IMR-90 (cell line): ENCODE measurements at regions not wholly inside any gene's neighbourhood (a gene's known extent, or its start where the extent isn't known, plus 50 kb on each side); places are given as distances from the start of the nearest gene placed in this dataset.

ENCODE experiments used
- ATAC-seq: fragments of 200-7000 bp; cut with Tn5 transposase; 2 replicates; pipeline ENCODE4 v1.9.1; 2020; ENCODE audit warnings: low read depth, mild to moderate bottlenecking, moderate library complexity
- BruUV-seq: library from RNA; stranded (reverse); fragments of 400-500 nt; replicated peaks from 2 replicates; lab custom pipeline; 2021; lab: Mats Ljungman, UMichigan
- CTCF ChIA-PET: fragments of 300-600 bp; formaldehyde crosslinking; extraction: SDS; loops from one replicate; lab custom pipeline; 2021; ENCODE audit warnings: antibody characterized with exemption; lab: Yijun Ruan, JAX
- POLR2A ChIA-PET: fragments of 300-600 bp; sonication (Branson Sonifier 250); formaldehyde crosslinking; loops from one replicate; lab custom pipeline; 2022; ENCODE audit warnings: antibody characterized with exemption; ENCODE audit not compliant: unreplicated experiment; lab: Charles Lee
- DNase-seq: peaks from one replicate; pipeline ENCODE4 v3.0.0; 2013
- H2AFZ ChIP-seq: replicated peaks from 2 replicates; pipeline ENCODE3; 2013; ENCODE audit warnings: low read length, mild to moderate bottlenecking; ENCODE audit not compliant: poor library complexity
- H2AK5ac ChIP-seq: 2 replicates; pipeline ENCODE4 v1.6.1; 2013; ENCODE audit warnings: low read depth, low read length, inconsistent platforms
- H2AK9ac ChIP-seq: replicated peaks from 2 replicates; pipeline ENCODE3; 2013; ENCODE audit warnings: mild to moderate bottlenecking, low read depth, low read length, moderate library complexity; ENCODE audit not compliant: poor library complexity
- H2BK120ac ChIP-seq: 2 replicates; pipeline ENCODE4 v1.6.1; 2013; ENCODE audit warnings: low read depth, low read length, inconsistent platforms
- H2BK15ac ChIP-seq: 3 replicates; pipeline ENCODE4 v1.6.1; 2013; ENCODE audit warnings: low read depth, low read length, inconsistent platforms
- H2BK20ac ChIP-seq: 2 replicates; pipeline ENCODE4 v1.6.1; 2013; ENCODE audit warnings: low read depth, mild to moderate bottlenecking, inconsistent platforms, low read length, moderate library complexity
- H2BK5ac ChIP-seq: 2 replicates; pipeline ENCODE4 v1.6.1; 2013; ENCODE audit warnings: mild to moderate bottlenecking, low read depth, low read length, inconsistent platforms; ENCODE audit not compliant: poor library complexity, severe bottlenecking
- H3K14ac ChIP-seq: replicated peaks from 2 replicates; pipeline ENCODE4 v1.6.1; 2013; ENCODE audit warnings: low read depth, low read length, inconsistent platforms
- H3K18ac ChIP-seq: 2 replicates; pipeline ENCODE4 v1.6.1; 2013; ENCODE audit warnings: low read depth, low read length, control low read depth
- H3K23ac ChIP-seq: 2 replicates; pipeline ENCODE4 v1.6.1; 2013; ENCODE audit warnings: low read depth, low read length, inconsistent platforms
- H3K27ac ChIP-seq: 2 replicates; pipeline ENCODE4 v1.5.1; 2013; ENCODE audit warnings: mild to moderate bottlenecking, control low read depth, low read length; ENCODE audit not compliant: insufficient read depth
- H3K27me3 ChIP-seq: 2 replicates; pipeline ENCODE4 v1.6.1; 2013; ENCODE audit warnings: low read length; ENCODE audit not compliant: control insufficient read depth, insufficient read depth
- H3K36me3 ChIP-seq: 2 replicates; pipeline ENCODE4 v1.6.1; 2013; ENCODE audit warnings: low read length, mixed read lengths; ENCODE audit not compliant: control insufficient read depth, insufficient read depth
- H3K4ac ChIP-seq: 2 replicates; pipeline ENCODE4 v1.6.1; 2013; ENCODE audit warnings: low read depth, low read length, inconsistent platforms
- H3K4me1 ChIP-seq: 2 replicates; pipeline ENCODE4 v1.6.1; 2013; ENCODE audit warnings: low read length, mixed read lengths; ENCODE audit not compliant: control insufficient read depth, insufficient read depth
- H3K4me2 ChIP-seq: 2 replicates; pipeline ENCODE4 v1.6.1; 2013; ENCODE audit warnings: low read depth, mild to moderate bottlenecking, control low read depth, low read length, moderate library complexity
- H3K4me3 ChIP-seq: 2 replicates; pipeline ENCODE4 v1.5.1; 2013; ENCODE audit warnings: low read depth, mild to moderate bottlenecking, control low read depth, low read length, moderate library complexity; ENCODE audit not compliant: insufficient read depth
- H3K56ac ChIP-seq: 2 replicates; pipeline ENCODE4 v1.6.1; 2013; ENCODE audit warnings: low read length, inconsistent platforms; ENCODE audit not compliant: insufficient read depth; ENCODE audit errors: extremely low read depth
- H3K79me1 ChIP-seq, 2 experiments: 2 replicates each; pipeline ENCODE4 v1.6.1; 2013; ENCODE audit warnings: low read length in 2 of 2, inconsistent platforms in 1 of 2, low read depth in 1 of 2
- H3K9ac ChIP-seq: 2 replicates; pipeline ENCODE4 v1.6.1; 2013; ENCODE audit warnings: low read depth, low read length, control low read depth
- H3K9me1 ChIP-seq: 2 replicates; pipeline ENCODE4 v1.6.1; 2013; ENCODE audit warnings: low read length, inconsistent platforms; ENCODE audit not compliant: insufficient read depth
- H3K9me3 ChIP-seq: 2 replicates; pipeline ENCODE4 v1.6.1; 2013; ENCODE audit warnings: low read length; ENCODE audit not compliant: control insufficient read depth, insufficient read depth
- H4K20me1 ChIP-seq: 2 replicates; pipeline ENCODE4 v1.6.1; 2013; ENCODE audit warnings: low read length, inconsistent platforms; ENCODE audit not compliant: insufficient read depth
- H4K5ac ChIP-seq: 2 replicates; pipeline ENCODE4 v1.6.1; 2013; ENCODE audit warnings: mild to moderate bottlenecking, low read depth, low read length, control low read depth
- H4K8ac ChIP-seq, 2 experiments: 2 replicates each; pipeline ENCODE4 v1.6.1; 2013; ENCODE audit warnings: low read depth in 2 of 2, low read length in 2 of 2, control low read depth in 1 of 2, inconsistent platforms in 1 of 2
- H4K91ac ChIP-seq: 2 replicates; pipeline ENCODE4 v1.6.1; 2013; ENCODE audit warnings: low read depth, low read length, inconsistent platforms; ENCODE audit not compliant: insufficient read depth
- BHLHE40 ChIP-seq: fragments of 150-350 bp; IDR thresholded peaks from 2 replicates; pipeline ENCODE4 v1.6.1; 2016; ENCODE audit warnings: mild to moderate bottlenecking, low read depth, low read length
- CEBPB ChIP-seq: IDR thresholded peaks from 2 replicates; pipeline ENCODE4 v1.6.1; 2012; ENCODE audit warnings: low read depth, low read length, improper control_type of control experiment
- CHD1 ChIP-seq: IDR thresholded peaks from 2 replicates; pipeline ENCODE4 v1.6.1; 2012; ENCODE audit warnings: low read depth, low read length, improper control_type of control experiment
- FOS ChIP-seq: fragments of 150-350 bp; IDR thresholded peaks from 2 replicates; pipeline ENCODE4 v1.6.1; 2016; ENCODE audit warnings: low read depth, low read length
- NFE2L2 ChIP-seq: fragments of 150-350 bp; IDR thresholded peaks from 2 replicates; pipeline ENCODE4 v1.6.1; 2016; ENCODE audit warnings: low read depth, mild to moderate bottlenecking, low read length
- POLR2A ChIP-seq: IDR thresholded peaks from 2 replicates; pipeline ENCODE4 v1.6.1; 2012; ENCODE audit warnings: mild to moderate bottlenecking, low read depth, low read length
- RAD21 ChIP-seq: IDR thresholded peaks from 2 replicates; pipeline ENCODE4 v1.6.1; 2012; ENCODE audit warnings: low read length, improper control_type of control experiment
- RCOR1 ChIP-seq: IDR thresholded peaks from 2 replicates; pipeline ENCODE4 v1.6.1; 2012; ENCODE audit warnings: mild to moderate bottlenecking, low read length, improper control_type of control experiment; ENCODE audit not compliant: insufficient replicate concordance
- RFX5 ChIP-seq: IDR thresholded peaks from 2 replicates; pipeline ENCODE4 v1.8.0; 2012; ENCODE audit warnings: low read depth, mild to moderate bottlenecking, low read length, moderate library complexity
- SMC3 ChIP-seq: fragments of 150-350 bp; IDR thresholded peaks from 2 replicates; pipeline ENCODE4 v1.6.1; 2016; ENCODE audit warnings: low read depth, mild to moderate bottlenecking, antibody characterized with exemption, low read length, moderate library complexity
- dilution Hi-C: fragments of 300-500 bp; cut with HindIII; formaldehyde crosslinking; loops from one replicate; pipeline ENCODE4 v1.14.3; 2018; ENCODE audit warnings: low sequenced_read_pairs; ENCODE audit not compliant: unreplicated experiment
- in situ Hi-C: fragments of 300-500 bp; cut with MboI; formaldehyde crosslinking; loops from 3 replicates; pipeline ENCODE4 v1.14.3; 2019; ENCODE audit warnings: low sequenced_read_pairs, inconsistent platforms, mixed read lengths
- intact Hi-C: fragments of 100-400 bp; cut with micrococcal nuclease; formaldehyde crosslinking; loops from 2 replicates; pipeline ENCODE4 v1.10.0; 2022

- intact Hi-C loops = no loop called here
- Histone ChIP-seq H2AFZ (no peak overlapping the region), H3K4ac (no peak overlapping the region), H2AK9ac (no peak overlapping the region), H4K8ac (no peak overlapping the region), H2BK120ac (no peak overlapping the region), H3K14ac (no peak overlapping the region), H3K79me1 (no peaks in the 10 kb centered on the region), H3K23ac (no peak overlapping the region), H3K4me2 (no peak overlapping the region), H2BK5ac (no peak overlapping the region), H3K27ac (no peak overlapping the region), H4K20me1 (no peaks in the 10 kb centered on the region), H3K56ac (no peak overlapping the region), H2BK15ac (no peak overlapping the region), H3K9ac (no peak overlapping the region), H3K36me3 (no peaks in the 10 kb centered on the region), H3K4me1 (no peaks in the 10 kb centered on the region), H4K5ac (no peak overlapping the region), H3K18ac (no peak overlapping the region), H3K4me3 (no peak overlapping the region), H3K9me3 (no peaks in the 10 kb centered on the region), H2AK5ac (no peak overlapping the region), H2BK20ac (no peak overlapping the region), H4K91ac (no peak overlapping the region), H3K27me3 (no peaks in the 10 kb centered on the region), H3K9me1 (no peaks in the 10 kb centered on the region)
- in situ Hi-C loops = no loop called here
- ChIA-PET CTCF (interaction anchor here (0.8 kb wide), 1 partner anchor 14 kb away, joined by 5 read pairs; no protein-coding TSS in a partner anchor), POLR2A (no interaction called here)
- ATAC-seq (no peak), DNase-seq (no peak)
- no peak for TF ChIP-seq BHLHE40
- TF ChIP-seq SMC3 = no peak
- no peak for TF ChIP-seq NFE2L2
- TF ChIP-seq CHD1 = no peak
- no peak for TF ChIP-seq RFX5
- TF ChIP-seq POLR2A = no peak
- TF ChIP-seq RAD21 = no peak
- no peak for TF ChIP-seq CEBPB
- TF ChIP-seq RCOR1 = no peak
- no peak for TF ChIP-seq FOS
- dilution Hi-C loops = no loop called here
- no TSS peak for BruUV-seq
Measured at GRCh38 chr12:67147447-67147846, 121.7 kb upstream of the CAND1 start.
